Pancreas (tissue), 10 donors: ENCODE measurements at regions not wholly inside any gene's neighbourhood (a gene's known extent, or its start where the extent isn't known, plus 50 kb on each side); places are given as distances from the start of the nearest gene placed in this dataset.

ENCODE experiments used
- ATAC-seq, 4 donors: fragments of 200-7000 bp; cut with Tn5 transposase; one replicate each; pipeline versions ENCODE4 v1.8.0 to v1.9.1; 2020; ENCODE audit warnings: mild to moderate bottlenecking in 4 of 4, moderate library complexity in 4 of 4
- DNase-seq, 6 donors: peaks; one replicate each; pipeline ENCODE4 v3.0.0-alpha.2; 2020
- FAIRE-seq: peaks from 2 replicates; lab custom pipeline; 2012; peaks lifted over from hg19 to GRCh38; lab: Jason Lieb, UNC
- H3K27ac ChIP-seq, 4 donors: fragments of 200-600 bp; sonication (generic); 1 replicate in 3 of 4; 2 replicates in 1 of 4; pipeline versions ENCODE4 v1.5.0 to v1.8.0; 2020
- H3K27me3 ChIP-seq, 4 donors: fragments of 200-600 bp; one replicate each; pipeline ENCODE4 v1.8.0; 2021
- H3K36me3 ChIP-seq, 3 donors: fragments of 200-600 bp; sonication (generic) in 1 of 3; one replicate each; pipeline versions ENCODE4 v1.5.0 to v1.8.0; 2020 to 2021
- H3K4me1 ChIP-seq, 3 donors: fragments of 200-600 bp; one replicate each; pipeline ENCODE4 v1.8.0; 2021
- H3K4me3 ChIP-seq, 4 donors: fragments of 200-600 bp; sonication (generic) in 2 of 4; one replicate each; pipeline versions ENCODE4 v1.5.0 to v1.8.0; 2020 to 2021
- H3K9me3 ChIP-seq, 4 donors: fragments of 200-600 bp; one replicate each; pipeline ENCODE4 v1.8.0; 2021
- WGBS, 2 donors: extraction: QIAGEN DNeasy Blood & Tissue Kit; methylation state at CpG; one replicate each; pipeline ENCODE4 v1.1.7; 2013; 5-methylcytosine and 5-hydroxymethylcytosine counted together
- intact Hi-C, 3 donors: fragments of 100-400 bp; cut with DNase I; formaldehyde crosslinking; loops; one replicate each; pipeline versions ENCODE4 v1.11.1 to v1.14.2; 2022
- TF ChIP-seq, protein P1 (sequence below), 4 donors: fragments of 200-600 bp; sonication (generic) in 3 of 4; IDR thresholded peaks; one replicate each; pipeline versions ENCODE4 v1.5.0 to v1.8.0; 2021; ENCODE audit warnings: antibody characterized with exemption in 4 of 4
- donor health status: healthy with polysubstance abuse.
- donor health status: DM: no; HTN: no; CAD: no; lungs with moderate emphysema.
- donor health status: DM: no; HTN: no; CAD: no.
- donor health status: control.
- donor health status: control.
- donor health status: Bipolar disorder and iron deficiency.
- donor health status: DM: yes; HTN: yes; CAD: no.
- donor health status: DM: no; HTN: no; CAD: no.
- donor health status: DM: no; HTN: no; CAD: no.
- donor health status: DM: yes; HTN: yes; CAD: no.

GRCh38 chr17:79365351-79365750 lies 245.5 kb downstream of the RBFOX3 start:
- DNase-seq (no peak), ATAC-seq (no peak)

GRCh38 chr17:79364315-79365094 lies 246.3 kb downstream of the RBFOX3 start:
- ATAC-seq (no peak), DNase-seq (no peak), FAIRE-seq (no peak)
- Histone ChIP-seq H3K27ac (no peak overlapping the region), H3K9me3 (no peaks in the 10 kb centered on the region), H3K4me3 (no peak overlapping the region), H3K4me1 (no peaks in the 10 kb centered on the region), H3K36me3 (no peaks in the 10 kb centered on the region), H3K27me3 (peaks cover 0 to 2% (median 0%) of the 10 kb centered on the region in 4 donors)
- TF ChIP-seq, protein P1, sequence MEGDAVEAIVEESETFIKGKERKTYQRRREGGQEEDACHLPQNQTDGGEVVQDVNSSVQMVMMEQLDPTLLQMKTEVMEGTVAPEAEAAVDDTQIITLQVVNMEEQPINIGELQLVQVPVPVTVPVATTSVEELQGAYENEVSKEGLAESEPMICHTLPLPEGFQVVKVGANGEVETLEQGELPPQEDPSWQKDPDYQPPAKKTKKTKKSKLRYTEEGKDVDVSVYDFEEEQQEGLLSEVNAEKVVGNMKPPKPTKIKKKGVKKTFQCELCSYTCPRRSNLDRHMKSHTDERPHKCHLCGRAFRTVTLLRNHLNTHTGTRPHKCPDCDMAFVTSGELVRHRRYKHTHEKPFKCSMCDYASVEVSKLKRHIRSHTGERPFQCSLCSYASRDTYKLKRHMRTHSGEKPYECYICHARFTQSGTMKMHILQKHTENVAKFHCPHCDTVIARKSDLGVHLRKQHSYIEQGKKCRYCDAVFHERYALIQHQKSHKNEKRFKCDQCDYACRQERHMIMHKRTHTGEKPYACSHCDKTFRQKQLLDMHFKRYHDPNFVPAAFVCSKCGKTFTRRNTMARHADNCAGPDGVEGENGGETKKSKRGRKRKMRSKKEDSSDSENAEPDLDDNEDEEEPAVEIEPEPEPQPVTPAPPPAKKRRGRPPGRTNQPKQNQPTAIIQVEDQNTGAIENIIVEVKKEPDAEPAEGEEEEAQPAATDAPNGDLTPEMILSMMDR (IDR thresholded peaks at IDR 0.05): no peak
- WGBS, 2 donors: 39 to 50% methylated on average over 14 of the region's 14 CpGs
- intact Hi-C loops: no loop called here

More at GRCh38 chr17:79365351-79365750, 245.5 kb downstream of the RBFOX3 start:
- FAIRE-seq: no peak
- TF ChIP-seq, protein P1 (IDR thresholded peaks at IDR 0.05): no peak
- no peaks in the 10 kb centered on the region for H3K9me3 ChIP-seq
- H3K4me1 ChIP-seq: no peaks in the 10 kb centered on the region
- H3K36me3 ChIP-seq: no peaks in the 10 kb centered on the region
- H3K4me3 ChIP-seq: no peak overlapping the region
- WGBS, 2 donors: 71 to 83% methylated on average over 12 of the region's 12 CpGs
- H3K27ac ChIP-seq: no peak overlapping the region
- intact Hi-C loops: no loop called here
- peaks cover 0 to 2% (median 0%) of the 10 kb centered on the region in 4 donors for H3K27me3 ChIP-seq

- WGBS, 2 donors: 50 to 58% methylated on average over 16 of the region's 16 CpGs
- Histone ChIP-seq H3K36me3 (no peaks in the 10 kb centered on the region), H3K27ac (no peak overlapping the region), H3K9me3 (no peaks in the 10 kb centered on the region), H3K4me3 (no peak overlapping the region), H3K27me3 (peaks cover 0 to 2% (median 0%) of the 10 kb centered on the region in 4 donors), H3K4me1 (no peaks in the 10 kb centered on the region)
- TF ChIP-seq, protein P1 (IDR thresholded peaks at IDR 0.05): no peak
- ATAC-seq (no peak), DNase-seq (no peak), FAIRE-seq (no peak)
- intact Hi-C loops: no loop called here
Observed at GRCh38 chr17:79363552-79364275, 247.1 kb downstream of the RBFOX3 start.

GRCh38 chr17:79362772-79363305 lies 248.0 kb downstream of the RBFOX3 start:
- Histone ChIP-seq H3K27me3 (peaks cover 0 to 5% (median 0%) of the 10 kb centered on the region in 4 donors), H3K4me3 (no peak overlapping the region), H3K4me1 (no peaks in the 10 kb centered on the region), H3K9me3 (no peaks in the 10 kb centered on the region), H3K27ac (no peak overlapping the region), H3K36me3 (no peaks in the 10 kb centered on the region)
- FAIRE-seq (no peak), ATAC-seq (no peak), DNase-seq (no peak)
- WGBS, 2 donors: 52 to 57% methylated on average over 14 of the region's 14 CpGs
- TF ChIP-seq, protein P1 (IDR thresholded peaks at IDR 0.05): no peak
- intact Hi-C loops: no loop called here
